Prostate gland (tissue), 2 donors: ENCODE measurements at regions not wholly inside any gene's neighbourhood (a gene's known extent, or its start where the extent isn't known, plus 50 kb on each side); places are given as distances from the start of the nearest gene placed in this dataset.

Experiments used
- CTCF ChIP-seq, 4 experiments: fragments of 200-600 bp in 2 of 4; fragments of 450-650 bp in 2 of 4; sonication (generic) in 2 of 4; IDR thresholded peaks; 1 replicate in 3 of 4; 2 replicates in 1 of 4; pipeline ENCODE4 v1.5.1; 2016 to 2019; ENCODE audit warnings: antibody characterized with exemption in 4 of 4, mild to moderate bottlenecking in 2 of 4, moderate library complexity in 2 of 4
- POLR2A ChIP-seq: fragments of 450-650 bp; IDR thresholded peaks from one replicate; pipeline ENCODE4 v1.6.1; 2016; ENCODE audit warnings: antibody characterized with exemption, mild to moderate bottlenecking
- POLR2AphosphoS5 ChIP-seq: sonication (generic); formaldehyde crosslinking; IDR thresholded peaks from one replicate; pipeline ENCODE4 v1.6.1; 2017; ENCODE audit warnings: antibody characterized with exemption

GRCh38 chr2:14901737-14902136 lies 269.2 kb downstream of the LRATD1 start:
- TF ChIP-seq CTCF (IDR thresholded peaks at IDR 0.05) = no peak
- TF ChIP-seq POLR2A = no peak
- no peak for TF ChIP-seq POLR2AphosphoS5
